GM19043 (cell line): ENCODE measurements at regions not wholly inside any gene's neighbourhood (a gene's known extent, or its start where the extent isn't known, plus 50 kb on each side); places are given as distances from the start of the nearest gene placed in this dataset.

Source experiments
- ATAC-seq: cut with Tn5 transposase; IDR thresholded peaks from one replicate; pipeline ENCODE4 v1.9.1; 2021; ENCODE audit warnings: low read depth; ENCODE audit not compliant: unreplicated experiment

GRCh38 chr9:27743490-27743889 lies 170.2 kb upstream of the C9orf72 start:
- no peak for ATAC-seq

GRCh38 chr9:27747450-27747849 lies 174.2 kb upstream of the C9orf72 start:
- ATAC-seq: no peak

- no peak for ATAC-seq
Measured at GRCh38 chr9:27749838-27750237, 176.6 kb upstream of the C9orf72 start.

- no peak for ATAC-seq
Measured at GRCh38 chr9:27750566-27750965, 177.3 kb upstream of the C9orf72 start.

- ATAC-seq: no peak
Measured at GRCh38 chr9:27752069-27752468, 178.8 kb upstream of the C9orf72 start.

- no peak for ATAC-seq
Measured at GRCh38 chr9:27755846-27756245, 182.6 kb upstream of the C9orf72 start.

GRCh38 chr9:27756418-27756817 lies 183.1 kb upstream of the C9orf72 start:
- ATAC-seq: no peak

- ATAC-seq: no peak
Measured at GRCh38 chr9:27763831-27764230, 190.6 kb upstream of the C9orf72 start.

GRCh38 chr9:27765266-27766072 lies 192.2 kb upstream of the C9orf72 start:
- no peak for ATAC-seq

- no peak for ATAC-seq
Measured at GRCh38 chr9:27766073-27766835, 193.0 kb upstream of the C9orf72 start.

- no peak for ATAC-seq
Measured at GRCh38 chr9:27768781-27769180, 195.5 kb upstream of the C9orf72 start.

- ATAC-seq: no peak
Measured at GRCh38 chr9:27770541-27770940, 197.3 kb upstream of the C9orf72 start.

GRCh38 chr9:27771803-27772545 lies 198.7 kb upstream of the C9orf72 start:
- no peak for ATAC-seq

GRCh38 chr9:27784847-27785713 lies 211.8 kb upstream of the C9orf72 start:
- ATAC-seq: peak; percentile 36

- ATAC-seq: peak; percentile 63
Measured at GRCh38 chr9:27785714-27786100, 212.4 kb upstream of the C9orf72 start.

- ATAC-seq: no peak
Measured at GRCh38 chr9:27787891-27788290, 214.6 kb upstream of the C9orf72 start.

- no peak for ATAC-seq
Measured at GRCh38 chr9:27791311-27791710, 218.0 kb upstream of the C9orf72 start.

GRCh38 chr9:27792971-27793689 lies 219.8 kb upstream of the C9orf72 start:
- ATAC-seq: peak; percentile 50

GRCh38 chr9:27799326-27799725 lies 226.0 kb upstream of the C9orf72 start:
- no peak for ATAC-seq

GRCh38 chr9:27800159-27800558 lies 226.9 kb upstream of the C9orf72 start:
- no peak for ATAC-seq
